ENCODE measurements at regions not wholly inside any gene's neighbourhood (a gene's known extent, or its start where the extent isn't known, plus 50 kb on each side); places are given as distances from the start of the nearest gene placed in this dataset.

- no peak for TF ChIP-seq CTCF (IDR thresholded peaks at IDR 0.05; ENCODE audit: control extremely low read depth, extremely low read depth, low read depth, missing control alignments)
- POLR2A ChIA-PET: no interaction called here
- no peak for DNase-seq (ENCODE audit: extremely low spot score)
- CTCF ChIA-PET: no interaction called here
Observed at GRCh38 chr5:6914347-6914746, 201.1 kb downstream of the TENT4A start.

- DNase-seq (ENCODE audit: extremely low spot score): no peak
- no peak for TF ChIP-seq CTCF (IDR thresholded peaks at IDR 0.05; ENCODE audit: control extremely low read depth, extremely low read depth, low read depth, missing control alignments)
- POLR2A ChIA-PET: no interaction called here
- CTCF ChIA-PET: no interaction called here
Observed at GRCh38 chr5:6915574-6915973, 202.3 kb downstream of the TENT4A start.

DNA sequence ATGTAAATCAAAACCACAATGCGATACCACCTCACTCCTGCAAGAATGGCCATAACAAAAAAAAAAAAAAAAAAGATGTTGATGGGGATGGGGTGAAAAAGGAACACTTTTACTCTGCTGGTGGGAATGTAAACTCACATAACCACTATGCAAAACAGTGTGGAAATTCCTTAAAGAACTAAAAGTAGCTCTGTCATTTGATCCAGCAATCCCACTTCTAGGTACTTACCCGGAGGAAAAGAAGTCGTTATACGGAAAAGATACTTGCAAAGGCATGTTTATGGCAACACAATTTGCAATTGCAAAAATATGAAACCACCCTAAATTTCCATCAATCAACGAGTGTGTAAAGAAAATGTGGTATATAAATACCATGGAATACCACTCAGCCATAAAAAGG lies 205.0 kb downstream of the TENT4A start:
- DNase-seq (ENCODE audit: extremely low spot score): no peak
- ChIA-PET POLR2A (no interaction called here), CTCF (no interaction called here)
- TF ChIP-seq CTCF (IDR thresholded peaks at IDR 0.05; ENCODE audit: control extremely low read depth, extremely low read depth, low read depth, missing control alignments): no peak

- CTCF ChIA-PET: interaction anchor here (1.4 to 1.6 kb wide), 3 partner anchors 8 to 28 kb away, joined by 3 to 4 read pairs (median 4); no protein-coding TSS in a partner anchor
- POLR2A ChIA-PET: no interaction called here
- DNase-seq (ENCODE audit: extremely low spot score): no peak
- TF ChIP-seq CTCF (IDR thresholded peaks at IDR 0.05; ENCODE audit: control extremely low read depth, extremely low read depth, low read depth, missing control alignments): no peak
Observed at GRCh38 chr5:6920628-6921256, 207.5 kb downstream of the TENT4A start.

GRCh38 chr5:6926491-6927038 lies 213.3 kb downstream of the TENT4A start:
- TF ChIP-seq CTCF (IDR thresholded peaks at IDR 0.05; ENCODE audit: control extremely low read depth, extremely low read depth, low read depth, missing control alignments): no peak
- CTCF ChIA-PET: no interaction called here
- POLR2A ChIA-PET: no interaction called here
- DNase-seq (ENCODE audit: extremely low spot score): no peak

DNA sequence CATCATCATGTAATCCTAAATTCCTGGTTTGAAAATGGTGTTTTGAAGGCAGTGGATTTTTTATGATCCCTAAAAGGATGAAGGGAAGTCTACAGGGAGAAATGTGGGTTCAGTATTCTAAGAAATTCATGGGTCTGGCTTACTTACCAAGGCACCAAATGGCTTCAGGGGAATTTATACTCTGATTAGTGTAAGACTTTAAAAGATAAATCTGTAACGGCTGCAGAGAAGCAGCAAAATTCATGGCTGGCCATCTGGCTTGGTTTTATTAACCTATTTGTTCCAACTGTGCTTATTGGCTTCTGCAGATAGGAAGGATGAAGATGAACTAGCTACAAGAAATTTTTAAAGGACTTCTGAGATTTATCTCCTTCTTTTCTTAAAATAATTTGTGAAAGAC lies 222.8 kb downstream of the TENT4A start:
- CTCF ChIA-PET: interaction anchor here (1.0 kb wide), 1 partner anchor 8 kb away, joined by 3 read pairs; no protein-coding TSS in a partner anchor
- no peak for TF ChIP-seq CTCF (IDR thresholded peaks at IDR 0.05; ENCODE audit: control extremely low read depth, extremely low read depth, low read depth, missing control alignments)
- POLR2A ChIA-PET: no interaction called here

More for the DNA sequence above, 222.8 kb downstream of the TENT4A start:
- DNase-seq (ENCODE audit: extremely low spot score): no peak

Measured in GM10248 (cell line).